Peyer's patch (tissue), 4 donors: ENCODE measurements at regions not wholly inside any gene's neighbourhood (a gene's known extent, or its start where the extent isn't known, plus 50 kb on each side); places are given as distances from the start of the nearest gene placed in this dataset.

Source experiments
- DNase-seq, 3 donors: peaks; one replicate each; pipeline ENCODE4 v3.0.0-alpha.2; 2017 to 2019
- H3K27ac ChIP-seq, 4 donors: fragments of 200-600 bp; sonication (generic); one replicate each; pipeline ENCODE4 v1.5.1; 2016 to 2019
- H3K27me3 ChIP-seq, 2 donors: fragments of 200-600 bp; sonication (generic); one replicate each; pipeline ENCODE4 v1.5.1; 2019
- H3K36me3 ChIP-seq, 3 donors: fragments of 200-600 bp; sonication (generic); one replicate each; pipeline ENCODE4 v1.5.1; 2016 to 2019
- H3K4me1 ChIP-seq, 4 donors: fragments of 200-600 bp; sonication (generic); one replicate each; pipeline ENCODE4 v1.5.1; 2016 to 2019
- H3K4me3 ChIP-seq, 4 donors: fragments of 200-600 bp; sonication (generic); 1 replicate in 3 of 4; 2 replicates in 1 of 4; pipeline ENCODE4 v1.5.1; 2016 to 2019; ENCODE audit warnings: mild to moderate bottlenecking in 1 of 4
- H3K9me3 ChIP-seq, 4 donors: fragments of 200-600 bp; sonication (generic); one replicate each; pipeline ENCODE4 v1.5.1; 2016 to 2019; ENCODE audit warnings: mild to moderate bottlenecking in 1 of 4
- CTCF ChIP-seq, 6 experiments: fragments of 450-650 bp in 4 of 6; fragments of 200-600 bp in 2 of 6; sonication (generic) in 1 of 6; IDR thresholded peaks; one replicate each; pipeline ENCODE4 v1.5.1; 2017 to 2019; ENCODE audit warnings: antibody characterized with exemption in 6 of 6, mild to moderate bottlenecking in 3 of 6, moderate library complexity in 1 of 6
- POLR2A ChIP-seq, 2 donors: fragments of 450-650 bp; IDR thresholded peaks; one replicate each; pipeline ENCODE4 v1.5.1; 2017; ENCODE audit warnings: antibody characterized with exemption in 2 of 2, mild to moderate bottlenecking in 2 of 2, moderate library complexity in 2 of 2

GRCh38 chr3:163768048-163768447 is 1310.2 kb downstream of the SI start:
- TF ChIP-seq CTCF (IDR thresholded peaks at IDR 0.05): no peak
- TF ChIP-seq POLR2A (IDR thresholded peaks at IDR 0.05): no peak
- H3K9me3 ChIP-seq: no peaks in the 10 kb centered on the region
- H3K27me3 ChIP-seq: no peaks in the 10 kb centered on the region
- H3K36me3 ChIP-seq: no peaks in the 10 kb centered on the region
- H3K4me3 ChIP-seq: no peak overlapping the region
- no peaks in the 10 kb centered on the region for H3K4me1 ChIP-seq
- no peak overlapping the region for H3K27ac ChIP-seq
- no peak for DNase-seq

- TF ChIP-seq CTCF (IDR thresholded peaks at IDR 0.05) (no peak), POLR2A (IDR thresholded peaks at IDR 0.05) (no peak)
- Histone ChIP-seq H3K4me1 (no peaks in the 10 kb centered on the region), H3K9me3 (no peaks in the 10 kb centered on the region), H3K36me3 (no peaks in the 10 kb centered on the region), H3K4me3 (no peak overlapping the region), H3K27ac (no peak overlapping the region), H3K27me3 (no peaks in the 10 kb centered on the region)
- no peak for DNase-seq
Measured at GRCh38 chr3:163766112-163766511, 1312.2 kb downstream of the SI start.

GRCh38 chr3:163753033-163753432 is 1325.3 kb downstream of the SI start:
- Histone ChIP-seq H3K27ac (no peak overlapping the region), H3K9me3 (no peaks in the 10 kb centered on the region), H3K36me3 (no peaks in the 10 kb centered on the region), H3K27me3 (no peaks in the 10 kb centered on the region), H3K4me3 (no peak overlapping the region), H3K4me1 (no peaks in the 10 kb centered on the region)
- TF ChIP-seq POLR2A (IDR thresholded peaks at IDR 0.05) (no peak), CTCF (IDR thresholded peaks at IDR 0.05) (no peak)
- DNase-seq: no peak

GRCh38 chr3:163745204-163745603 is 1333.1 kb downstream of the SI start:
- Histone ChIP-seq H3K27me3 (no peaks in the 10 kb centered on the region), H3K36me3 (no peaks in the 10 kb centered on the region), H3K4me1 (no peaks in the 10 kb centered on the region), H3K27ac (no peak overlapping the region), H3K9me3 (no peaks in the 10 kb centered on the region), H3K4me3 (no peak overlapping the region)
- DNase-seq: no peak
- TF ChIP-seq POLR2A (IDR thresholded peaks at IDR 0.05) (no peak), CTCF (IDR thresholded peaks at IDR 0.05) (no peak)

- TF ChIP-seq POLR2A (IDR thresholded peaks at IDR 0.05) (no peak), CTCF (IDR thresholded peaks at IDR 0.05) (no peak)
- no peak overlapping the region for H3K4me3 ChIP-seq
- H3K9me3 ChIP-seq: no peaks in the 10 kb centered on the region
- no peaks in the 10 kb centered on the region for H3K27me3 ChIP-seq
- H3K36me3 ChIP-seq: no peaks in the 10 kb centered on the region
- DNase-seq: no peak
- H3K4me1 ChIP-seq: no peaks in the 10 kb centered on the region
- H3K27ac ChIP-seq: no peak overlapping the region
Measured at GRCh38 chr3:163735394-163735793, 1342.9 kb downstream of the SI start.

- Histone ChIP-seq H3K4me1 (no peaks in the 10 kb centered on the region), H3K4me3 (no peak overlapping the region), H3K36me3 (no peaks in the 10 kb centered on the region), H3K27ac (no peak overlapping the region), H3K9me3 (no peaks in the 10 kb centered on the region), H3K27me3 (no peaks in the 10 kb centered on the region)
- no peak for TF ChIP-seq CTCF (IDR thresholded peaks at IDR 0.05)
- DNase-seq: no peak
Measured at GRCh38 chr3:163730684-163731083, 1347.6 kb downstream of the SI start.
